ENCODE measurements at regions not wholly inside any gene's neighbourhood (a gene's known extent, or its start where the extent isn't known, plus 50 kb on each side); places are given as distances from the start of the nearest gene placed in this dataset.

- Histone ChIP-seq H2AFZ (no peak overlapping the region), H3K27ac (no peak overlapping the region), H3K9me2 (ENCODE audit: insufficient read depth) (no peaks in the 10 kb centered on the region; the same call in 1 of the 2 replicates), H3K4me1 (replicated peaks; ENCODE audit: insufficient read depth) (no peaks in the 10 kb centered on the region), H4K20me1 (ENCODE audit: insufficient read depth) (no peaks in the 10 kb centered on the region), H3K27me3 (ENCODE audit: insufficient read depth, low read depth) (no peaks in the 10 kb centered on the region; the same call in 1 of the 2 replicates), H3K36me3 (ENCODE audit: low read depth) (no peaks in the 10 kb centered on the region), H3K79me2 (ENCODE audit: low read depth) (no peaks in the 10 kb centered on the region), H3K4me3 (no peak overlapping the region), H3F3A (ENCODE audit: insufficient read depth, low read depth) (no peaks in the 10 kb centered on the region), H3K4me2 (no peak overlapping the region), H3K9me3 (ENCODE audit: insufficient read depth, low read depth) (no peaks in the 10 kb centered on the region)
- TF ChIP-seq EZH2 (IDR thresholded peaks at IDR 0.05; ENCODE audit: low read depth), result no peak
- TF ChIP-seq, protein P1, sequence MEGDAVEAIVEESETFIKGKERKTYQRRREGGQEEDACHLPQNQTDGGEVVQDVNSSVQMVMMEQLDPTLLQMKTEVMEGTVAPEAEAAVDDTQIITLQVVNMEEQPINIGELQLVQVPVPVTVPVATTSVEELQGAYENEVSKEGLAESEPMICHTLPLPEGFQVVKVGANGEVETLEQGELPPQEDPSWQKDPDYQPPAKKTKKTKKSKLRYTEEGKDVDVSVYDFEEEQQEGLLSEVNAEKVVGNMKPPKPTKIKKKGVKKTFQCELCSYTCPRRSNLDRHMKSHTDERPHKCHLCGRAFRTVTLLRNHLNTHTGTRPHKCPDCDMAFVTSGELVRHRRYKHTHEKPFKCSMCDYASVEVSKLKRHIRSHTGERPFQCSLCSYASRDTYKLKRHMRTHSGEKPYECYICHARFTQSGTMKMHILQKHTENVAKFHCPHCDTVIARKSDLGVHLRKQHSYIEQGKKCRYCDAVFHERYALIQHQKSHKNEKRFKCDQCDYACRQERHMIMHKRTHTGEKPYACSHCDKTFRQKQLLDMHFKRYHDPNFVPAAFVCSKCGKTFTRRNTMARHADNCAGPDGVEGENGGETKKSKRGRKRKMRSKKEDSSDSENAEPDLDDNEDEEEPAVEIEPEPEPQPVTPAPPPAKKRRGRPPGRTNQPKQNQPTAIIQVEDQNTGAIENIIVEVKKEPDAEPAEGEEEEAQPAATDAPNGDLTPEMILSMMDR (conservative IDR thresholded peaks at IDR 0.05), result no peak
- intact Hi-C loops (cut with micrococcal nuclease; ENCODE audit: unreplicated experiment), result no loop called here
- ChIA-PET CTCF (no interaction called here), POLR2A (ENCODE audit: unreplicated experiment) (no interaction called here)
- no peak for DNase-seq
- no TSS peak for BruUV-seq (replicated peaks)
These were observed 53.3 kb upstream of the KCNMB2 start for GRCh38 chr3:178482981-178483380.

DNA sequence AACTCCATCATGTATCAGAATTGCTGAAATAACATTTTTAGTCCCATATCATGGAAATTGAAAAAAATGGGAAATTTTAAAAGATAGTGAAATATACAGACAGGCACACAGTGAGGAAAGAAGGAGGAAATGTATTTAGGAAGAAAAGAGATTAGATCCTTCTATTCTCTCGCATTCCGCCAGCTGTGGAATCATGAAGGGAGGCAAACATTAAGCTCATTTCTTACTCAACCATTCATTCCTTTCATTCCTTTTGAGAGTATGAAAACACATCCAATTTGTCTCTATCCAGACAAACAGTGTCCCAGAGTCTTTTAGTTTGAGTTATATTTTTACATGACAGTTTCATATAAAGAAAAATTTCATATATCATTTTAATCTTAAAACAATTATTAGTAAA is 52.5 kb upstream of the KCNMB2 start:
- Histone ChIP-seq H3K4me2 (no peak overlapping the region), H3K9me2 (ENCODE audit: insufficient read depth) (no peaks in the 10 kb centered on the region; the same call in 1 of the 2 replicates), H3K4me1 (replicated peaks; ENCODE audit: insufficient read depth) (no peaks in the 10 kb centered on the region), H3F3A (ENCODE audit: insufficient read depth, low read depth) (no peaks in the 10 kb centered on the region), H3K4me3 (no peak overlapping the region), H2AFZ (no peak overlapping the region), H3K27me3 (ENCODE audit: insufficient read depth, low read depth) (no peaks in the 10 kb centered on the region; the same call in 1 of the 2 replicates), H3K36me3 (ENCODE audit: low read depth) (no peaks in the 10 kb centered on the region), H3K79me2 (ENCODE audit: low read depth) (no peaks in the 10 kb centered on the region), H3K9me3 (ENCODE audit: insufficient read depth, low read depth) (no peaks in the 10 kb centered on the region), H3K27ac (no peak overlapping the region), H4K20me1 (ENCODE audit: insufficient read depth) (no peaks in the 10 kb centered on the region)
- DNase-seq, result no peak
- no TSS peak for BruUV-seq (replicated peaks)
- intact Hi-C loops (cut with micrococcal nuclease; ENCODE audit: unreplicated experiment), result no loop called here
- ChIA-PET CTCF (no interaction called here), POLR2A (ENCODE audit: unreplicated experiment) (no interaction called here)
- TF ChIP-seq, protein P1 (conservative IDR thresholded peaks at IDR 0.05), result no peak
- no peak for TF ChIP-seq EZH2 (IDR thresholded peaks at IDR 0.05; ENCODE audit: low read depth)

- Histone ChIP-seq H3K4me3 (no peak overlapping the region), H3K9me2 (ENCODE audit: insufficient read depth) (no peaks in the 10 kb centered on the region; the same call in 1 of the 2 replicates), H3K4me2 (no peak overlapping the region), H3F3A (ENCODE audit: insufficient read depth, low read depth) (no peaks in the 10 kb centered on the region), H3K9me3 (ENCODE audit: insufficient read depth, low read depth) (no peaks in the 10 kb centered on the region), H3K27ac (no peak overlapping the region), H3K79me2 (ENCODE audit: low read depth) (no peaks in the 10 kb centered on the region), H3K27me3 (ENCODE audit: insufficient read depth, low read depth) (no peaks in the 10 kb centered on the region; the same call in 1 of the 2 replicates), H2AFZ (no peak overlapping the region), H3K36me3 (ENCODE audit: low read depth) (no peaks in the 10 kb centered on the region), H4K20me1 (ENCODE audit: insufficient read depth) (no peaks in the 10 kb centered on the region), H3K4me1 (replicated peaks; ENCODE audit: insufficient read depth) (no peaks in the 10 kb centered on the region)
- TF ChIP-seq, protein P1 (conservative IDR thresholded peaks at IDR 0.05), result no peak
- no peak for TF ChIP-seq EZH2 (IDR thresholded peaks at IDR 0.05; ENCODE audit: low read depth)
- ChIA-PET CTCF (no interaction called here), POLR2A (ENCODE audit: unreplicated experiment) (no interaction called here)
- intact Hi-C loops (cut with micrococcal nuclease; ENCODE audit: unreplicated experiment), result no loop called here
- BruUV-seq (replicated peaks), result no TSS peak
- no peak for DNase-seq
These were observed 50.5 kb upstream of the KCNMB2 start for GRCh38 chr3:178485756-178486155.

All from PC-9 (cell line).